GM23338 (cell line): ENCODE measurements at regions not wholly inside any gene's neighbourhood (a gene's known extent, or its start where the extent isn't known, plus 50 kb on each side); places are given as distances from the start of the nearest gene placed in this dataset.

Experiments used
- ATAC-seq: fragments of 200-7000 bp; cut with Tn5 transposase; 3 replicates; pipeline ENCODE4 v1.9.1; 2020
- DNase-seq: peaks from one replicate; pipeline ENCODE4 v3.0.0-alpha.2; 2015; ENCODE audit warnings: low spot score
- H2AFZ ChIP-seq: fragments of 200-600 bp; sonication (generic); 2 replicates; pipeline ENCODE4 v1.8.0; 2016; ENCODE audit warnings: antibody characterized with exemption, mild to moderate bottlenecking, moderate library complexity
- H3F3A ChIP-seq: fragments of 200-600 bp; sonication (generic); replicated peaks from 2 replicates; pipeline ENCODE4 v1.8.0; 2017; ENCODE audit warnings: antibody characterized with exemption, mixed run types, low read depth
- H3K27ac ChIP-seq: fragments of 200-600 bp; sonication (generic); 2 replicates; pipeline ENCODE4 v1.6.1; 2016; ENCODE audit warnings: low read depth
- H3K27me3 ChIP-seq: fragments of 200-600 bp; sonication (generic); 2 replicates; pipeline ENCODE4 v1.8.0; 2016; ENCODE audit warnings: mild to moderate bottlenecking, mixed run types, moderate library complexity; ENCODE audit not compliant: insufficient read depth
- H3K36me3 ChIP-seq: fragments of 200-600 bp; sonication (generic); 2 replicates; pipeline ENCODE4 v1.8.0; 2016; ENCODE audit warnings: mild to moderate bottlenecking; ENCODE audit not compliant: insufficient read depth
- H3K4me1 ChIP-seq: fragments of 200-600 bp; sonication (generic); 2 replicates; pipeline ENCODE4 v1.8.0; 2016; ENCODE audit warnings: mild to moderate bottlenecking, moderate library complexity; ENCODE audit not compliant: insufficient read depth
- H3K4me2 ChIP-seq: fragments of 200-600 bp; sonication (generic); 2 replicates; pipeline ENCODE4 v1.7.1; 2017; ENCODE audit warnings: mixed run types
- H3K4me3 ChIP-seq: fragments of 200-600 bp; sonication (generic); 2 replicates; pipeline ENCODE4 v1.6.1; 2016; ENCODE audit warnings: mixed run types
- H3K79me2 ChIP-seq: fragments of 200-600 bp; sonication (generic); replicated peaks from 2 replicates; pipeline ENCODE4 v1.8.0; 2017; ENCODE audit warnings: mild to moderate bottlenecking; ENCODE audit not compliant: insufficient read depth
- H3K9me2 ChIP-seq: fragments of 200-600 bp; sonication (generic); 2 replicates; pipeline ENCODE4 v1.8.0; 2017; ENCODE audit not compliant: insufficient read depth
- H4K20me1 ChIP-seq: fragments of 200-600 bp; sonication (generic); replicated peaks from 2 replicates; pipeline ENCODE4 v1.8.0; 2017; ENCODE audit warnings: mild to moderate bottlenecking; ENCODE audit not compliant: insufficient read depth
- H3K27ac Mint-ChIP-seq: 2 replicates; pipeline ENCODE4 v1.8.0; 2020; ENCODE audit warnings: inconsistent platforms, mild to moderate bottlenecking, moderate library complexity, mixed read lengths
- H3K27me3 Mint-ChIP-seq: 3 replicates; pipeline ENCODE4 v1.8.0; 2022; ENCODE audit warnings: low read depth, mild to moderate bottlenecking, moderate library complexity, mixed read lengths, inconsistent platforms; ENCODE audit not compliant: insufficient read depth, poor library complexity
- H3K36me3 Mint-ChIP-seq: 3 replicates; pipeline ENCODE4 v1.8.0; 2021; ENCODE audit warnings: low read depth, mild to moderate bottlenecking, inconsistent platforms, moderate library complexity, mixed read lengths
- H3K4me1 Mint-ChIP-seq: 3 replicates; pipeline ENCODE4 v1.8.0; 2020; ENCODE audit warnings: mild to moderate bottlenecking, inconsistent platforms, mixed read lengths
- H3K4me3 Mint-ChIP-seq: 3 replicates; pipeline ENCODE4 v1.8.0; 2021; ENCODE audit warnings: moderate library complexity, mild to moderate bottlenecking, inconsistent platforms, mixed read lengths
- H3K9me3 Mint-ChIP-seq: 3 replicates; pipeline ENCODE4 v1.8.0; 2020; ENCODE audit warnings: moderate library complexity, mild to moderate bottlenecking, inconsistent platforms, mixed read lengths
- CREB1 ChIP-seq: fragments of 250-450 bp; sonication (Bioruptor Pico); IDR thresholded peaks from 2 replicates; pipeline ENCODE4 v1.5.0; 2020; ENCODE audit warnings: low read depth, mild to moderate bottlenecking, moderate library complexity
- EZH2 ChIP-seq: fragments of 200-600 bp; sonication (generic); IDR thresholded peaks from one replicate; pipeline ENCODE4 v1.8.0; 2017; ENCODE audit warnings: antibody characterized with exemption, mild to moderate bottlenecking, low read depth; ENCODE audit not compliant: unreplicated experiment
- EZH2phosphoT487 ChIP-seq: fragments of 200-600 bp; sonication (generic); IDR thresholded peaks from one replicate; pipeline ENCODE4 v1.8.1; 2018; ENCODE audit warnings: antibody characterized with exemption; ENCODE audit not compliant: unreplicated experiment
- JUNB ChIP-seq: IDR thresholded peaks from one replicate; pipeline ENCODE4 v1.6.1; 2016; ENCODE audit warnings: antibody characterized with exemption; ENCODE audit not compliant: unreplicated experiment
- NANOG ChIP-seq: IDR thresholded peaks from 2 replicates; pipeline ENCODE4 v1.6.1; 2016; ENCODE audit warnings: antibody characterized with exemption, borderline replicate concordance
- POLR2AphosphoS5 ChIP-seq: IDR thresholded peaks from 2 replicates; pipeline ENCODE4 v1.6.1; 2016; ENCODE audit warnings: antibody characterized with exemption, low read depth
- STAT1 ChIP-seq: IDR thresholded peaks from one replicate; pipeline ENCODE4 v1.6.1; 2016; ENCODE audit warnings: antibody characterized with exemption; ENCODE audit not compliant: unreplicated experiment
- ZNF114 ChIP-seq: fragments of 250-450 bp; sonication (Bioruptor Pico); IDR thresholded peaks from 2 replicates; pipeline ENCODE4 v1.5.0; 2020; ENCODE audit warnings: mild to moderate bottlenecking, moderate library complexity
- ZNF331 ChIP-seq: fragments of 250-450 bp; sonication (Bioruptor Pico); IDR thresholded peaks from 2 replicates; pipeline ENCODE4 v1.5.0; 2020; ENCODE audit warnings: low read depth, mild to moderate bottlenecking, moderate library complexity
- TF ChIP-seq, protein P1 (sequence below): IDR thresholded peaks from 2 replicates; pipeline ENCODE4 v1.6.1; 2016; ENCODE audit warnings: antibody characterized with exemption
- TF ChIP-seq, protein P2 (sequence below), 2 experiments: fragments of 200-600 bp in 1 of 2; sonication (generic) in 1 of 2; conservative IDR thresholded peaks; 2 replicates each; pipeline versions ENCODE4 v1.5.1 to v1.6.1; 2016 to 2017; ENCODE audit warnings: antibody characterized with exemption in 2 of 2, low read depth in 2 of 2, mild to moderate bottlenecking in 2 of 2, moderate library complexity in 1 of 2
- TF ChIP-seq, protein P3 (sequence below): fragments of 250-450 bp; sonication (Bioruptor Pico); IDR thresholded peaks from 2 replicates; pipeline ENCODE4 v1.5.0; 2020; ENCODE audit warnings: mild to moderate bottlenecking, moderate library complexity
- TF ChIP-seq, protein P4 (sequence below): IDR thresholded peaks from one replicate; pipeline ENCODE4 v1.6.1; 2018; ENCODE audit warnings: antibody characterized with exemption; ENCODE audit not compliant: unreplicated experiment

DNA sequence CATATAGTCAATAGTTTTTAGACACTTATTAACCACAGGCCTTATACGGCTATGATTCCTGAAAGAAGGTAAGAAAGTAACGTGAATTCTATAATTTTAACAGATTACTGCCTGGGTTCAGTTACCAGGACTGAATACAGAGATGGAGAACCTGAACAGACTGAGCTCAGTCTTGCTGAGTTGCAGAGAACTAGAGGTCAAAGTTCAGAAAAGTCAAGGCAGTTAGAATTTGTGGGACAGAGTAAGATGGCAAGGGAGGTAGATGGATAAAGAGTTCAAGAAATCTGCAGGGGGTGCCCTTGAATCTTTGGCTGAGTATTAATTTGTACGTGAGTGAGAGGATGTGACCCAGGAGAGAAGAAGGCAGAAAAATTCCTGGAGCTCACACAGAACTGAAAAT, 320.1 kb upstream of the MAF start:
- no peaks in the 10 kb centered on the region for H4K20me1 ChIP-seq
- peaks cover 10% of the 10 kb centered on the region for H3K4me1 ChIP-seq
- ATAC-seq (no peak), DNase-seq (no peak)
- no peaks in the 10 kb centered on the region for H3F3A ChIP-seq
- Mint-ChIP-seq H3K4me1 (peaks cover 11% of the 10 kb centered on the region), H3K27me3 (no peaks in the 10 kb centered on the region), H3K36me3 (no peaks in the 10 kb centered on the region), H3K9me3 (no peaks in the 10 kb centered on the region), H3K4me3 (no peak overlapping the region), H3K27ac (no peak overlapping the region)
- no peaks in the 10 kb centered on the region for H3K27me3 ChIP-seq
- TF ChIP-seq JUNB (no peak), NANOG (no peak), STAT1 (no peak), CREB1 (no peak), ZNF331 (CRISPR knock-in tag) (no peak), POLR2AphosphoS5 (no peak), EZH2 (no peak), ZNF114 (CRISPR knock-in tag) (no peak), EZH2phosphoT487 (no peak)
- TF ChIP-seq, protein P1, sequence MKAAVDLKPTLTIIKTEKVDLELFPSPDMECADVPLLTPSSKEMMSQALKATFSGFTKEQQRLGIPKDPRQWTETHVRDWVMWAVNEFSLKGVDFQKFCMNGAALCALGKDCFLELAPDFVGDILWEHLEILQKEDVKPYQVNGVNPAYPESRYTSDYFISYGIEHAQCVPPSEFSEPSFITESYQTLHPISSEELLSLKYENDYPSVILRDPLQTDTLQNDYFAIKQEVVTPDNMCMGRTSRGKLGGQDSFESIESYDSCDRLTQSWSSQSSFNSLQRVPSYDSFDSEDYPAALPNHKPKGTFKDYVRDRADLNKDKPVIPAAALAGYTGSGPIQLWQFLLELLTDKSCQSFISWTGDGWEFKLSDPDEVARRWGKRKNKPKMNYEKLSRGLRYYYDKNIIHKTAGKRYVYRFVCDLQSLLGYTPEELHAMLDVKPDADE = no peak
- TF ChIP-seq, protein P2, sequence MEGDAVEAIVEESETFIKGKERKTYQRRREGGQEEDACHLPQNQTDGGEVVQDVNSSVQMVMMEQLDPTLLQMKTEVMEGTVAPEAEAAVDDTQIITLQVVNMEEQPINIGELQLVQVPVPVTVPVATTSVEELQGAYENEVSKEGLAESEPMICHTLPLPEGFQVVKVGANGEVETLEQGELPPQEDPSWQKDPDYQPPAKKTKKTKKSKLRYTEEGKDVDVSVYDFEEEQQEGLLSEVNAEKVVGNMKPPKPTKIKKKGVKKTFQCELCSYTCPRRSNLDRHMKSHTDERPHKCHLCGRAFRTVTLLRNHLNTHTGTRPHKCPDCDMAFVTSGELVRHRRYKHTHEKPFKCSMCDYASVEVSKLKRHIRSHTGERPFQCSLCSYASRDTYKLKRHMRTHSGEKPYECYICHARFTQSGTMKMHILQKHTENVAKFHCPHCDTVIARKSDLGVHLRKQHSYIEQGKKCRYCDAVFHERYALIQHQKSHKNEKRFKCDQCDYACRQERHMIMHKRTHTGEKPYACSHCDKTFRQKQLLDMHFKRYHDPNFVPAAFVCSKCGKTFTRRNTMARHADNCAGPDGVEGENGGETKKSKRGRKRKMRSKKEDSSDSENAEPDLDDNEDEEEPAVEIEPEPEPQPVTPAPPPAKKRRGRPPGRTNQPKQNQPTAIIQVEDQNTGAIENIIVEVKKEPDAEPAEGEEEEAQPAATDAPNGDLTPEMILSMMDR (conservative IDR thresholded peaks at IDR 0.05; ENCODE audit: low read depth in 2 of 2) = no peak
- TF ChIP-seq, protein P3, sequence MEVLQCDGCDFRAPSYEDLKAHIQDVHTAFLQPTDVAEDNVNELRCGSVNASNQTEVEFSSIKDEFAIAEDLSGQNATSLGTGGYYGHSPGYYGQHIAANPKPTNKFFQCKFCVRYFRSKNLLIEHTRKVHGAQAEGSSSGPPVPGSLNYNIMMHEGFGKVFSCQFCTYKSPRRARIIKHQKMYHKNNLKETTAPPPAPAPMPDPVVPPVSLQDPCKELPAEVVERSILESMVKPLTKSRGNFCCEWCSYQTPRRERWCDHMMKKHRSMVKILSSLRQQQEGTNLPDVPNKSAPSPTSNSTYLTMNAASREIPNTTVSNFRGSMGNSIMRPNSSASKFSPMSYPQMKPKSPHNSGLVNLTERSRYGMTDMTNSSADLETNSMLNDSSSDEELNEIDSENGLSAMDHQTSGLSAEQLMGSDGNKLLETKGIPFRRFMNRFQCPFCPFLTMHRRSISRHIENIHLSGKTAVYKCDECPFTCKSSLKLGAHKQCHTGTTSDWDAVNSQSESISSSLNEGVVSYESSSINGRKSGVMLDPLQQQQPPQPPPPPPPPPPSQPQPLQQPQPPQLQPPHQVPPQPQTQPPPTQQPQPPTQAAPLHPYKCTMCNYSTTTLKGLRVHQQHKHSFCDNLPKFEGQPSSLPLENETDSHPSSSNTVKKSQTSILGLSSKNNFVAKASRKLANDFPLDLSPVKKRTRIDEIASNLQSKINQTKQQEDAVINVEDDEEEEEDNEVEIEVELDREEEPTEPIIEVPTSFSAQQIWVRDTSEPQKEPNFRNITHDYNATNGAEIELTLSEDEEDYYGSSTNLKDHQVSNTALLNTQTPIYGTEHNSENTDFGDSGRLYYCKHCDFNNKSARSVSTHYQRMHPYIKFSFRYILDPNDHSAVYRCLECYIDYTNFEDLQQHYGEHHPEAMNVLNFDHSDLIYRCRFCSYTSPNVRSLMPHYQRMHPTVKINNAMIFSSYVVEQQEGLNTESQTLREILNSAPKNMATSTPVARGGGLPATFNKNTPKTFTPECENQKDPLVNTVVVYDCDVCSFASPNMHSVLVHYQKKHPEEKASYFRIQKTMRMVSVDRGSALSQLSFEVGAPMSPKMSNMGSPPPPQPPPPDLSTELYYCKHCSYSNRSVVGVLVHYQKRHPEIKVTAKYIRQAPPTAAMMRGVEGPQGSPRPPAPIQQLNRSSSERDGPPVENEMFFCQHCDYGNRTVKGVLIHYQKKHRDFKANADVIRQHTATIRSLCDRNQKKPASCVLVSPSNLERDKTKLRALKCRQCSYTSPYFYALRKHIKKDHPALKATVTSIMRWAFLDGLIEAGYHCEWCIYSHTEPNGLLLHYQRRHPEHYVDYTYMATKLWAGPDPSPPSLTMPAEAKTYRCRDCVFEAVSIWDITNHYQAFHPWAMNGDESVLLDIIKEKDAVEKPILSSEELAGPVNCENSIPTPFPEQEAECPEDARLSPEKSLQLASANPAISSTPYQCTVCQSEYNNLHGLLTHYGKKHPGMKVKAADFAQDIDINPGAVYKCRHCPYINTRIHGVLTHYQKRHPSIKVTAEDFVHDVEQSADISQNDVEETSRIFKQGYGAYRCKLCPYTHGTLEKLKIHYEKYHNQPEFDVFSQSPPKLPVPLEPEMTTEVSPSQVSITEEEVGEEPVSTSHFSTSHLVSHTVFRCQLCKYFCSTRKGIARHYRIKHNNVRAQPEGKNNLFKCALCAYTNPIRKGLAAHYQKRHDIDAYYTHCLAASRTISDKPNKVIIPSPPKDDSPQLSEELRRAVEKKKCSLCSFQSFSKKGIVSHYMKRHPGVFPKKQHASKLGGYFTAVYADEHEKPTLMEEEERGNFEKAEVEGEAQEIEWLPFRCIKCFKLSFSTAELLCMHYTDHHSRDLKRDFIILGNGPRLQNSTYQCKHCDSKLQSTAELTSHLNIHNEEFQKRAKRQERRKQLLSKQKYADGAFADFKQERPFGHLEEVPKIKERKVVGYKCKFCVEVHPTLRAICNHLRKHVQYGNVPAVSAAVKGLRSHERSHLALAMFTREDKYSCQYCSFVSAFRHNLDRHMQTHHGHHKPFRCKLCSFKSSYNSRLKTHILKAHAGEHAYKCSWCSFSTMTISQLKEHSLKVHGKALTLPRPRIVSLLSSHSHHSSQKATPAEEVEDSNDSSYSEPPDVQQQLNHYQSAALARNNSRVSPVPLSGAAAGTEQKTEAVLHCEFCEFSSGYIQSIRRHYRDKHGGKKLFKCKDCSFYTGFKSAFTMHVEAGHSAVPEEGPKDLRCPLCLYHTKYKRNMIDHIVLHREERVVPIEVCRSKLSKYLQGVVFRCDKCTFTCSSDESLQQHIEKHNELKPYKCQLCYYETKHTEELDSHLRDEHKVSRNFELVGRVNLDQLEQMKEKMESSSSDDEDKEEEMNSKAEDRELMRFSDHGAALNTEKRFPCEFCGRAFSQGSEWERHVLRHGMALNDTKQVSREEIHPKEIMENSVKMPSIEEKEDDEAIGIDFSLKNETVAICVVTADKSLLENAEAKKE (CRISPR knock-in tag) = no peak
- TF ChIP-seq, protein P4, sequence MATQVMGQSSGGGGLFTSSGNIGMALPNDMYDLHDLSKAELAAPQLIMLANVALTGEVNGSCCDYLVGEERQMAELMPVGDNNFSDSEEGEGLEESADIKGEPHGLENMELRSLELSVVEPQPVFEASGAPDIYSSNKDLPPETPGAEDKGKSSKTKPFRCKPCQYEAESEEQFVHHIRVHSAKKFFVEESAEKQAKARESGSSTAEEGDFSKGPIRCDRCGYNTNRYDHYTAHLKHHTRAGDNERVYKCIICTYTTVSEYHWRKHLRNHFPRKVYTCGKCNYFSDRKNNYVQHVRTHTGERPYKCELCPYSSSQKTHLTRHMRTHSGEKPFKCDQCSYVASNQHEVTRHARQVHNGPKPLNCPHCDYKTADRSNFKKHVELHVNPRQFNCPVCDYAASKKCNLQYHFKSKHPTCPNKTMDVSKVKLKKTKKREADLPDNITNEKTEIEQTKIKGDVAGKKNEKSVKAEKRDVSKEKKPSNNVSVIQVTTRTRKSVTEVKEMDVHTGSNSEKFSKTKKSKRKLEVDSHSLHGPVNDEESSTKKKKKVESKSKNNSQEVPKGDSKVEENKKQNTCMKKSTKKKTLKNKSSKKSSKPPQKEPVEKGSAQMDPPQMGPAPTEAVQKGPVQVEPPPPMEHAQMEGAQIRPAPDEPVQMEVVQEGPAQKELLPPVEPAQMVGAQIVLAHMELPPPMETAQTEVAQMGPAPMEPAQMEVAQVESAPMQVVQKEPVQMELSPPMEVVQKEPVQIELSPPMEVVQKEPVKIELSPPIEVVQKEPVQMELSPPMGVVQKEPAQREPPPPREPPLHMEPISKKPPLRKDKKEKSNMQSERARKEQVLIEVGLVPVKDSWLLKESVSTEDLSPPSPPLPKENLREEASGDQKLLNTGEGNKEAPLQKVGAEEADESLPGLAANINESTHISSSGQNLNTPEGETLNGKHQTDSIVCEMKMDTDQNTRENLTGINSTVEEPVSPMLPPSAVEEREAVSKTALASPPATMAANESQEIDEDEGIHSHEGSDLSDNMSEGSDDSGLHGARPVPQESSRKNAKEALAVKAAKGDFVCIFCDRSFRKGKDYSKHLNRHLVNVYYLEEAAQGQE = no peak
- no peak overlapping the region for H3K4me2 ChIP-seq
- no peaks in the 10 kb centered on the region for H3K36me3 ChIP-seq
- no peak overlapping the region for H3K27ac ChIP-seq
- H2AFZ ChIP-seq = no peak overlapping the region
- H3K79me2 ChIP-seq = no peaks in the 10 kb centered on the region
- no peak overlapping the region for H3K4me3 ChIP-seq
- H3K9me2 ChIP-seq = no peaks in the 10 kb centered on the region
